IPS-18a (cell line): ENCODE measurements at regions not wholly inside any gene's neighbourhood (a gene's known extent, or its start where the extent isn't known, plus 50 kb on each side); places are given as distances from the start of the nearest gene placed in this dataset.

ENCODE experiments used
- H3K27ac ChIP-seq: one replicate; pipeline ENCODE4 v1.5.1; 2013; ENCODE audit warnings: low read length
- H3K27me3 ChIP-seq: one replicate; pipeline ENCODE4 v1.6.1; 2013; ENCODE audit warnings: mild to moderate bottlenecking, low read length; ENCODE audit not compliant: control insufficient read depth, insufficient read depth
- H3K36me3 ChIP-seq: one replicate; pipeline ENCODE4 v1.6.1; 2013; ENCODE audit warnings: low read depth, low read length; ENCODE audit not compliant: control insufficient read depth
- H3K4me1 ChIP-seq: one replicate; pipeline ENCODE4 v1.6.1; 2013; ENCODE audit warnings: low read depth, low read length; ENCODE audit not compliant: control insufficient read depth
- H3K4me3 ChIP-seq: one replicate; pipeline ENCODE4 v1.5.1; 2013; ENCODE audit warnings: low read length
- H3K9ac ChIP-seq: one replicate; pipeline ENCODE4 v1.6.1; 2013; ENCODE audit warnings: mild to moderate bottlenecking, low read length, moderate library complexity
- H3K9me3 ChIP-seq: one replicate; pipeline ENCODE4 v1.6.1; 2013; ENCODE audit warnings: low read depth, low read length; ENCODE audit not compliant: control insufficient read depth

DNA sequence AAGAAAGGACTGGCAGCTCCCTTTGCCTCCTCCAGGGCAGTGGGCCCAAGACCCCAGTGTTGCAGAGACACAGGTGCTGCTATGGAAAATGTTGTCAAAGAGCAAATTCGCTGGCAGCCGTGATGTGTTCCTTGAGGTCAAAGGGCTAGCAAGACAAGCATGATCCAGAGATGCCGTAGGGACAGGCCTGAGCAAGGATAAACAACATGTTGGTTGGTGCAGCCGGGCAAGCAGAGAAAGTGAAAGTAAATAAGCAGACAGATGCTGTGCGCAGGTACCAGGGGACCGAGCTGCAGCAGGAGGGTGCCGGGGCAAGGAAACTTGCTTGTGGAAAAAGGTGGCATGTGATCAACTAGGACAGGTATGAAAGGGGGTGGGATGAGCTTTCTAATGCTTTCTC lies 125.5 kb upstream of the NECTIN1 start:
- no peaks in the 10 kb centered on the region for H3K4me1 ChIP-seq
- no peaks in the 10 kb centered on the region for H3K36me3 ChIP-seq
- H3K9ac ChIP-seq, result no peak overlapping the region
- no peak overlapping the region for H3K4me3 ChIP-seq
- no peaks in the 10 kb centered on the region for H3K27me3 ChIP-seq
- no peaks in the 10 kb centered on the region for H3K9me3 ChIP-seq
- H3K27ac ChIP-seq, result no peak overlapping the region

DNA sequence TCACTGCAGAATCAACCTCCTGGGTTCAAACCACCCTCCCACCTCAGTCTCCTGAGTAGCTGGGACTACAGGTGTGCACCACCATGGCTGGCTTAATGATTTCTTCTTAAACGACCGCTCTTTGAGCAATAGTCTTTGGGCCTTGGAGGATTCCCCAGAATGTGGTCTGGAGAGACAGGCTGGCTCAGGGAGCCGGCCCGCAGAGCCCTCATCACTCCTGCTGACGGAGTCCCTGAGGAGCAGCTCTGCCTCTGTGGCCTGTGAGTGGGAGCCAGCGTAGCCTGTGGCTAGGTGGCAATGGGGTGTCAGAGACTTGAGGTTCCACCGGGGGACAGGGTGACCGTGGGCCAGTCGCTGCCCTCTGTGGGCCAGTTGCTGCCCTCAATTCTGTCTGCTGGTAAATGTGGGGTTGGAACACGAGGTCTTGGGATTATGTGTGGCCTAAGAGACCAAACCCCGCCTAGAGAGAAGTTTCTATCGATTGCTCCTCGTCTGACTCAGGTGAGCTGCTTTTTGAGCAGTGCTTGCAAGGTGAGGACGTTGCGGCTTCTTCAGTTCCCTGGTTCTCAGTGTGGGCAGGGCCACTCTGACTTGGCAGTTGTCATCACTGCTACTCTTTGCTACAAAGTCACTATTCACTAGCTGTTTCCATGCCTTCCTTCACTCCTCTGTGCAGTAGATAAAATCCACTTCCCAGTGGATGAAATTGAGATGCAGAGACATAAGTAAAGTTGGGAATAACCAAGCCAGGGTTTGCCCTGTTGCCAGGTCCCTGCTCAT lies 124.8 kb upstream of the NECTIN1 start:
- Histone ChIP-seq H3K27me3 (no peaks in the 10 kb centered on the region), H3K9ac (no peak overlapping the region), H3K4me1 (no peaks in the 10 kb centered on the region), H3K4me3 (no peak overlapping the region), H3K27ac (no peak overlapping the region), H3K36me3 (no peaks in the 10 kb centered on the region), H3K9me3 (no peaks in the 10 kb centered on the region)

DNA sequence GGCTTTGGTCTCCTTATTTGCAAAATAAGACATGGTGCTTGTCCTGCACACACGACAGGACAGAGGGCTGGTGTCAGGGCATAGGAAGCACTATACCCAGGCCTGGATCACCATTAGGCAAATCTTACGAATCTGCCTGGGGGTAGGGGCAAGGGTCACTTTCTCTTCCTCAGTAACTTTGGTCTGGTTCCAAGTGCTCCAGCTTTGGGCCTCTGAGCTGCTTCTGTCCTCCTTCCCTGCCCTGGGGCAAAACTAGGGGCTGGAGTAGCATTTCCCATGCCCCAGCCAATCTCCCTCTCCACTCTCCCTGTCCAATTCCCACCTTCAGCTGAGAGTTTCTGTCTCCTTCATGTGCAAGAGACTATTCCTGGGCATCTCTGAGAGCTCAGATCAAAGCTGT lies 123.7 kb upstream of the NECTIN1 start:
- Histone ChIP-seq H3K9ac (no peak overlapping the region), H3K4me1 (no peaks in the 10 kb centered on the region), H3K27ac (no peak overlapping the region), H3K4me3 (no peak overlapping the region), H3K9me3 (no peaks in the 10 kb centered on the region), H3K27me3 (no peaks in the 10 kb centered on the region), H3K36me3 (no peaks in the 10 kb centered on the region)

DNA sequence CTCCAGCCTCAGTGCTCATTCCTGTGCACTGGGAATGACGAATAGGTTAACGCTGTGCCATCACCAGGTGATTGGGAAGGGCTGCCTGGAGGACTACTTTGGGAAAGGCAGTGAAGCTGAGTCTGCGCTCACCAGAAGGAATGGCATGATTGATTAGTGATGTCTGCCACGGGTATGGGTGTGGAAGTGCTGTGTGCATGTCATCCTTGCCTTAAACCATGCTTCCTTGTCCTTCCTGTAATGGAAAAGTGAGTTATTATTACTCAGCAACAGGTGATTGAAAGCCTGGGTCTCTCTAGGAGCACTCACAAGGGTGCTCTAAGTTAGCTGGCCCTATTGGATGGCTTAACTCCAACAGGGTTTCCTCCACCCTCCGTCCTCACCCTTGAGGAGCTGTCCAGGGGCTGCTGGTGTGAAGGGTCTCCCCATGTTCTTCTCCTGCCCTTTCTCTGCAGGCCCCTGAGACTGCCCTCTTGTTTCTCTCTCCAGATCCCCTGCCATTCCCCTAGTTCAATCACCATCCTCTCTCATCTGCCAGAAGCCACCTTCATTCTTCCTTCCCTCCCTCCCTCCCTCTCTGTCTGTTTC lies 121.9 kb upstream of the NECTIN1 start:
- Histone ChIP-seq H3K9me3 (no peaks in the 10 kb centered on the region), H3K4me1 (no peaks in the 10 kb centered on the region), H3K9ac (no peak overlapping the region), H3K36me3 (no peaks in the 10 kb centered on the region), H3K27me3 (no peaks in the 10 kb centered on the region), H3K4me3 (no peak overlapping the region), H3K27ac (no peak overlapping the region)

DNA sequence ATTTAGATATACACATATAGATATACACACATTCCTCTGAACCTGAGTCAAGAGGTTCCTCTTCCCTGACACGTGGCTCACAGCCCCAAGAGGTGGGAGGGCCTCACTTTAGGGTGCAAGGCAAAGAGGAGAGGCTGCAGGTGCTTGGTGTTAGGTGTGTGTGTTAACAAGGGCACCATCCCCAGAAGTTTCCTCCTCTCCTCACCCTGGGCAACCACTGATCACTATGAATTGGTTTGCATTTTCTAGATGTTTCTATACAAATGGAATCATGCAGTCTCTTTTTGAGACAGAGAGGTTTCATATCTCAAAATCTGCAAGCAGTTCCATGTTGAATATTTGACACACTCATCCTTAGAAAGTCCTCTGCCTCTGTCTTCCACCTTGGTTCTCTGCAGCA lies 120.9 kb upstream of the NECTIN1 start:
- Histone ChIP-seq H3K4me1 (no peaks in the 10 kb centered on the region), H3K9me3 (no peaks in the 10 kb centered on the region), H3K36me3 (no peaks in the 10 kb centered on the region), H3K27me3 (no peaks in the 10 kb centered on the region), H3K9ac (no peak overlapping the region), H3K27ac (no peak overlapping the region), H3K4me3 (no peak overlapping the region)

DNA sequence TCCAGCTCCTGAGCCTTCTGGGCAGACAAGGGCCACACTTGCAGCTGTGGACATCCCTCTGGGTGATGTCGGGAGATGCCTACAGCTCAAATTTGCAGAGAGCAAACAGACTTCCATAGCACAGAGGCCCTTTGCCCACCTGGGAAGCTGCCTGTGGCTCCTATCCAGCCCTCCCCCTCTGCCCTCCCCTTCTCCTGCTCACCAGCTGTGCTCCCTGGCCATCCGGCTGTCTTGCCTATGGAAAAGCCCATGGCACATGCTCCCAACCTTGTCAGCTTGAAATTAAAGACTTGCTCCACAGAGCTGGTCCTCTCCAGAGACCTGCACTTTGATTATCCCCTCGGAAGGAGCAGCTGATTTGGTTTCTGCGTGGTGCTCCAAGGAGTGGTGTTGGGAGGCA lies 118.9 kb upstream of the NECTIN1 start:
- Histone ChIP-seq H3K4me1 (no peaks in the 10 kb centered on the region), H3K4me3 (no peak overlapping the region), H3K9me3 (no peaks in the 10 kb centered on the region), H3K9ac (no peak overlapping the region), H3K27ac (no peak overlapping the region), H3K36me3 (no peaks in the 10 kb centered on the region), H3K27me3 (no peaks in the 10 kb centered on the region)

DNA sequence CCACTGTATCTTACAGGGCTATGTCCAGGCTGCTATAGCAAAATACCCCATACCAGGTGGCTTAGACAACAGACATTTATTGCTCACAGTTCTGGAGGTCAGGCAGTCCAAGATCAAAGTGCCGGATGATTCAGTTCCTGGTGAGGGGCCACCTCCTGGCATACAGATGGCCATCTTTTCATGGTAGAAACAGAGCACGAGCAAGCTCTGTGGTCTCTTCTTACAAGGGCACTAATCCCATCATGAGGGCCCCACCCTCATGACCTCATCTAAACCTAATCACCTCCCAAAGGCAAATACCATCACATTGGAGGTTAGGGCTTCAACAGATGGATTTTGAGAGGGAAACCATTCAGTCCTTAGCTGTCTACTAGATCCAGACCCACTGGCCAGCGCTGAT lies 117.4 kb upstream of the NECTIN1 start:
- Histone ChIP-seq H3K4me1 (no peaks in the 10 kb centered on the region), H3K27ac (no peak overlapping the region), H3K9ac (no peak overlapping the region), H3K4me3 (no peak overlapping the region), H3K27me3 (no peaks in the 10 kb centered on the region), H3K36me3 (no peaks in the 10 kb centered on the region), H3K9me3 (no peaks in the 10 kb centered on the region)

DNA sequence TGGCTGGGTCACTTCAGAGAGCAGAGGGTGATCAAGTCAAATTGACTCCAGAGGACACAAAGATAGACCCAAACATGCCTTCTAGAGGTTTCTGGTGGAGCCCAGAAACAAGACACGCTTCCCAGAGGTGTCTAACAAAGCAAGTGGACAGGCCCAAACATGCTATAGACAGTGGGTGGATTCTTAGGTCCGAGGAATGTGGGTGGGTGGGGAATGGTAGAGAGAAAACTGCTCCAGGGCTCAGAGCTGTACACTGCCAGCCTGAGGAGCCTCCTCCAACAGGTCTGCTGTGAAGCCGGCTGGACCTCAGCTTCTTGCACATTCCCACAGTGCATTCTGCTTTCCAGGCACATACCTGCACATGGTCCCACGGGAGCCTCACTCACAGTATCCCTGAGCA lies 116.8 kb upstream of the NECTIN1 start:
- H3K27me3 ChIP-seq, result no peaks in the 10 kb centered on the region
- H3K27ac ChIP-seq, result no peak overlapping the region

DNA sequence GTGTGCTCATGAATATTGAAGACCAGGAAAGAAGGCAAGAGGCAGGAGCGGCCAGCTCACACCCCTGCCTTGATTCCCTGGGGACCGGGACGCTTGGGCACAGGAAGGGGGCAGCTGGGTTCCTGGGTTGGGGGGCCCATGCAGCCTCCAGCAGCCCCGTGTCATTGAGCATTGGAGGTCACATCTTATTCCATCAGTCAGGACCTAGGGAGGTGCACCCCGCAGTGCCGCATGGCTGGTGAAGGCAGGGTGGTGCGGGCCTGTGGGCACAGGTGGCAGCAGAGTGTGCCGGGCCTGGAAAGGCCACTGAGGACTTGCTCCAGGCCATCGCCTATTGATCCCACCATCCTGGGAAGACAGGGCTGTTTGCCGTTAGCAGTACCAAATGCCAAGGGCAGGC lies 116.3 kb upstream of the NECTIN1 start:
- no peak overlapping the region for H3K4me3 ChIP-seq
- H3K4me1 ChIP-seq, result no peaks in the 10 kb centered on the region
- no peaks in the 10 kb centered on the region for H3K36me3 ChIP-seq
- H3K27ac ChIP-seq, result no peak overlapping the region
- H3K27me3 ChIP-seq, result no peaks in the 10 kb centered on the region
- no peak overlapping the region for H3K9ac ChIP-seq
- no peaks in the 10 kb centered on the region for H3K9me3 ChIP-seq

More for the DNA sequence above, 116.8 kb upstream of the NECTIN1 start:
- Histone ChIP-seq H3K4me1 (no peaks in the 10 kb centered on the region), H3K36me3 (no peaks in the 10 kb centered on the region), H3K4me3 (no peak overlapping the region), H3K9me3 (no peaks in the 10 kb centered on the region), H3K9ac (no peak overlapping the region)

DNA sequence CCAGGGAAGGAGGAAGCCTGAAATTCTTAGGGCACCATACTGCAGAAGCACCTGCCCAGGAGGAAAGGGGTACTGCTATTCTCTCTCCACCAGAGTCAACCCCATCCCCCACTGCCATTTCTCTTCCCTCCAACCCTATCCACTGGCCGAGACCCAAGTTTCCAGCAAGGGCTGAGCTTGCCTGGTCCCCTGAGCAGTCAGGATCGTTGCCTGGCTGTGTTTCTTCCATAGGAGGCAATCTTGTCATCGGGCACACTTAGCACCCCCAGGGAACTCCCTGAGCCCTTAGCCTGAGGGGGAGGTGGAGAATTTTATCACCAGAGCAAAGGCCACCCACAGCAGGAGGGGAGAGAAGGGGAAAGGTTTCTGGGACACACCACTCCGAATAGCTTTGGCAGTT lies 115.8 kb upstream of the NECTIN1 start:
- Histone ChIP-seq H3K9me3 (no peaks in the 10 kb centered on the region), H3K4me3 (no peak overlapping the region), H3K27me3 (no peaks in the 10 kb centered on the region), H3K4me1 (no peaks in the 10 kb centered on the region), H3K27ac (no peak overlapping the region), H3K9ac (no peak overlapping the region), H3K36me3 (no peaks in the 10 kb centered on the region)

DNA sequence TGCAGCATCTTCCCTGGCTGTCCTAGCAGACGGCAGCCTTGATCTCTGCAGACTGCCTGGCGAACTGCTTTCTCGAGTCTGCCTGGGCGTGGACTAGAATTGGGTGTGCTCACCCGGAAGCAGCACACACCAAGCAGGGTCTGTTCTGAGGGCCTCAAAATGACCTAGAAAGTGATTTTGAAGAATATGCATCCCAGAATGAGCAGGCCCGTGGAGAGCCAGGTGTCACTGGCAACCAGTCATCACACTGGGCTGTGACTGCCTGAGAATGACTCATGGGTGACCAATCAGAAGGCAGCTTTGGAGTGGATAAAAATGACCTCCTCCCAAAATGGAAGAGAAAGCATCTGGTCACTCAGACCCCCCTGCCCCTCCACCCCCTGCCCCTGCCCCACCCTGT lies 114.9 kb upstream of the NECTIN1 start:
- H3K4me1 ChIP-seq, result no peaks in the 10 kb centered on the region
- no peaks in the 10 kb centered on the region for H3K9me3 ChIP-seq
- no peak overlapping the region for H3K9ac ChIP-seq
- no peaks in the 10 kb centered on the region for H3K27me3 ChIP-seq
- no peak overlapping the region for H3K4me3 ChIP-seq
- H3K36me3 ChIP-seq, result no peaks in the 10 kb centered on the region
- no peak overlapping the region for H3K27ac ChIP-seq

DNA sequence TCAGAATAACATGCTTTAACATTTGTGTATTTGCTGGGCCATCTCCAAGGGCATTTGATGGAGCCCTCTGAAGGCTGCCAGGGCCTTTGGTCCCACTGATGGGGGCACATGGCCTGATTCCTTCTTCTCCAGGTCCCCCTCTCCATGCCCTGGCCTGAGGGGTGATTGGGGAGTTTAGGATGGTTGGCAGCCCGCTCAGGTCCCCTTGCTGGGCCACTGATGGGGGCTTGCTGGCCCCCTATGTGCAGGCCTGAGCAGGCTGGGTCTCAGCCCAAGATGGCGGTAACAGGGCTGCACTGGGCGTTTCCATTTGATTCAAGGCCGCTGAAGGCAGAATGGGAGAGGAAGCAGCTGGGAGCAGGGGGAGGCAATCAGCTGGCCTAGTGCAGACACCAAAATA lies 113.7 kb upstream of the NECTIN1 start:
- Histone ChIP-seq H3K9ac (no peak overlapping the region), H3K4me1 (no peaks in the 10 kb centered on the region), H3K4me3 (no peak overlapping the region), H3K9me3 (no peaks in the 10 kb centered on the region), H3K36me3 (no peaks in the 10 kb centered on the region), H3K27me3 (no peaks in the 10 kb centered on the region), H3K27ac (no peak overlapping the region)
